ENCODE measurements at regions not wholly inside any gene's neighbourhood (a gene's known extent, or its start where the extent isn't known, plus 50 kb on each side); places are given as distances from the start of the nearest gene placed in this dataset.

GRCh38 chr4:155564880-155565279 lies 101.8 kb upstream of the GUCY1A1 start:
- no peak for DNase-seq (ENCODE audit: extremely low read depth, low read depth)

GRCh38 chr4:155564086-155564485 lies 102.6 kb upstream of the GUCY1A1 start:
- no peak for DNase-seq (ENCODE audit: extremely low read depth, low read depth)

GRCh38 chr4:155559915-155560314 lies 106.7 kb upstream of the GUCY1A1 start:
- no peak for DNase-seq (ENCODE audit: extremely low read depth, low read depth)

GRCh38 chr4:155552180-155552579 lies 114.5 kb upstream of the GUCY1A1 start:
- no peak for DNase-seq (ENCODE audit: extremely low read depth, low read depth)

GRCh38 chr4:155548173-155548572 lies 118.5 kb upstream of the GUCY1A1 start:
- no peak for DNase-seq (ENCODE audit: extremely low read depth, low read depth)

- no peak for DNase-seq (ENCODE audit: extremely low read depth, low read depth)
These were observed 120.2 kb upstream of the GUCY1A1 start for GRCh38 chr4:155546451-155546850.

- no peak for DNase-seq (ENCODE audit: extremely low read depth, low read depth)
These were observed 121.2 kb upstream of the GUCY1A1 start for GRCh38 chr4:155545456-155545855.

GRCh38 chr4:155544547-155544946 lies 122.1 kb upstream of the GUCY1A1 start:
- no peak for DNase-seq (ENCODE audit: extremely low read depth, low read depth)

GRCh38 chr4:155543126-155543765 lies 123.4 kb upstream of the GUCY1A1 start:
- no peak for DNase-seq (ENCODE audit: extremely low read depth, low read depth)

- DNase-seq (ENCODE audit: extremely low read depth, low read depth), result no peak
These were observed 124.2 kb upstream of the GUCY1A1 start for GRCh38 chr4:155542415-155542814.

GRCh38 chr4:155541716-155542115 lies 124.9 kb upstream of the GUCY1A1 start:
- DNase-seq (ENCODE audit: extremely low read depth, low read depth), result no peak

- DNase-seq (ENCODE audit: extremely low read depth, low read depth), result no peak
These were observed 126.0 kb upstream of the GUCY1A1 start for GRCh38 chr4:155540698-155541097.

- no peak for DNase-seq (ENCODE audit: extremely low read depth, low read depth)
These were observed 126.9 kb upstream of the GUCY1A1 start for GRCh38 chr4:155539746-155540145.

- DNase-seq (ENCODE audit: extremely low read depth, low read depth), result no peak
These were observed 130.7 kb upstream of the GUCY1A1 start for GRCh38 chr4:155535802-155536454.

- no peak for DNase-seq (ENCODE audit: extremely low read depth, low read depth)
These were observed 134.1 kb upstream of the GUCY1A1 start for GRCh38 chr4:155532373-155533085.

GRCh38 chr4:155530857-155531256 lies 135.8 kb upstream of the GUCY1A1 start:
- no peak for DNase-seq (ENCODE audit: extremely low read depth, low read depth)

GRCh38 chr4:155530290-155530689 lies 136.4 kb upstream of the GUCY1A1 start:
- no peak for DNase-seq (ENCODE audit: extremely low read depth, low read depth)

- no peak for DNase-seq (ENCODE audit: extremely low read depth, low read depth)
These were observed 136.9 kb upstream of the GUCY1A1 start for GRCh38 chr4:155529716-155530115.

- DNase-seq (ENCODE audit: extremely low read depth, low read depth), result no peak
These were observed 137.4 kb upstream of the GUCY1A1 start for GRCh38 chr4:155529272-155529671.

- DNase-seq (ENCODE audit: extremely low read depth, low read depth), result no peak
These were observed 140.0 kb upstream of the GUCY1A1 start for GRCh38 chr4:155526452-155527169.

GRCh38 chr4:155524926-155525455 lies 141.7 kb upstream of the GUCY1A1 start:
- DNase-seq (ENCODE audit: extremely low read depth, low read depth), result no peak

Measured in NCI-H460 (cell line).